SIG-M5 treated with dmso at 0.1 percent for 504 hours (cell line): ENCODE measurements at regions not wholly inside any gene's neighbourhood (a gene's known extent, or its start where the extent isn't known, plus 50 kb on each side); places are given as distances from the start of the nearest gene placed in this dataset.

ENCODE experiments used
- DNase-seq: peaks from one replicate; lab custom pipeline; 2025; ENCODE audit not compliant: unreplicated experiment; lab: John Stamatoyannopoulos, UW

DNA sequence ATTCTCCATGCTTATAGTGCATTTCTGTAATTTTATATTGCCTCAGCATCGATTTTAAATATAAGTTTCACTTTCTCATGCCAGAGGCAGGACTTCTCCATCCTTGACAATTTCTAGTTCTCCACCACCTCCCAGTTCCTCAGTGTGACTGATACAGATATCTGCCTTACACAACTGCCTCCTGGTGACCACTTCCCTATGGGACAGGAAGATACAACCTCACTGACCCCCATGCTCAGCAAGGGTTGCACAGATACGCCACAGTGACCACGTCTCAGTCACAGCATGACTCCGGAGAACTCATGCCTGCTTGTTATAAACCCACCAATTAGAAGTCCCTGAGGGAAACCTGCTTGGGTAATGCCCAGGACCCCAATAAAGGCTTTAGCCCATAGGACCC lies 284.0 kb upstream of the MC4R start:
- DNase-seq: peak; percentile 46

GRCh38 chr18:60662491-60662890 lies 289.9 kb upstream of the MC4R start:
- no peak for DNase-seq

DNA sequence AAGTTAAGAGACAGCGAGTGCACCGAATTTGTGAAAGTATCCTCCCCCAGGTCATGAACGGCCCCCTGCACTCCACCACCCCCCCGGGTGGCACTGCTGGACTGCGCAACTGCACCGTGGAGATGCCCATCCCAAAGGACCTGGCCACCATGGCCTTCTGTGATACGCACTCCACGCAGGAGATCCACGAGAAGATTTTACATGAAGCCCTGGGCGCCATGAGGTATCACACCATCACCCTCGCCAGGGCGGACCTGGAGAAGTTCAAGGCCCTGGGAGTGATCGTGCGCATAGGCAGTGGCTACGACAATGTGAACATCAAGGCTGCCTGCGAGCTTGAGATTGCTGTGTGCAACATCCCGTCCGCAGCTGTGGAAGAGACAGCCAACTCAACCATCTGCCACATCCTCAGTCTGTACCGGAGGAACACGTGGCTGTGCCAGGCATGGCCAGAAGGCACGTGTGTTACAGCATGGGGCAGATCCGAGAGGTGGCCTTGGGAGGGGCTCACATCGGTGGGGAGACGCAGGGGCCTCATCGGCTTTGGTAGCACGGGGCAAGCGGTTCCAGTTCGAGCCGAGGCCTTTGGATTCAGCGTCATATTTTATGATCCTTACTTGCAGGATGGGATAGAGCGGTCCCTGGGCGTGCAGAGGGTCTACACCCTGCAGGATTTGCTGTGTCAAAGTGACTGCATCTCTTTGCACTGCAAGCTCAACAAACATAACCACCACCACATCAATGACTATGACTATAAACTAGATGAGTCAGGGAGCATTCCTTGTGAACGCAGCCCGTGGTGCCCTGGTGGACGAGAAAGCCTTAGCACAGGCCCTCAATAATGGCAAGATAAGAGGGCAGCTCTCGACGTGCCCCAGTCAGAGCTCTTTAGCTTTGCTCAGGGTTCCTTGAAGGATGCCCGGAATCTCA lies 290.8 kb upstream of the MC4R start:
- DNase-seq: no peak

- DNase-seq: no peak
Observed at GRCh38 chr18:60664736-60665135, 292.2 kb upstream of the MC4R start.

DNA sequence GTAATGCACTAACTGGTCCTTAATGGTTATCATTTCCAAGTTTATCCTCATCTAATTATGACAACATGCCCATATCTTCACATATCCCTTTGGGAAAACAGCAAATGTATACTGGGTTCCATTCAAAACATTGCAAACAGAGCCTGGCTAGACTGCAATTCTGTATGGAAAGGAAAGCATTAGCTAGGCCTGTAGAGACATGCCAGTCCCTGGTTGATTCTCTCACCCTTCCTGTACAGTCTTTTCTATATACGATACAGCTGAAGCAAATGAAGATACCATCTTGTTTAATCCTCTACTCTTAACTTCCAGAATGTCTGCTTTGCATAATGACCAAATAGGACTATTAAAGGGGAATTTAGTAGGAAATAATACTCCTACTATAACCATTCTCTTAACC lies 294.4 kb upstream of the MC4R start:
- no peak for DNase-seq

GRCh38 chr18:60668583-60668982 lies 296.0 kb upstream of the MC4R start:
- no peak for DNase-seq

DNA sequence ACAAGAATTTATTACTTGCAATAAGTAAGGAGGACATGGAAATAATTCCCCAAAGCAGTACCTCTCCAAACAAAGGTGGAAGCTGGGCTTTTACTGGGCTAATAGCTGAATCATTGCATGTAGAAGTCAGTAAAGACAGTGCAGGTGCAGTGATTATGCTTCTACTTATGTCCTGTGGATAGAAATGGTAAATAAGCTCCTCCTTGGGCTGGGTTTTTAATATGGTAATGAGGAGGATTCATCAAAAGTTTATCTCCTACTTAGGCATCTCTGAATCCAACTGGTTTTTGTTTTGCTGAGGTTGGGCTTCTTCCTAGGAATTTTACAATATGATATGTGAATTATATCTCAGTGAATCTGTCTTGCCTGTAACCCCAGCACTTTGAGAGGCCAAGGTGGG lies 297.4 kb upstream of the MC4R start:
- no peak for DNase-seq

- DNase-seq: no peak
Observed at GRCh38 chr18:60671021-60671420, 298.4 kb upstream of the MC4R start.

GRCh38 chr18:60675126-60675525 lies 302.6 kb upstream of the MC4R start:
- DNase-seq: no peak

GRCh38 chr18:60675801-60676200 lies 303.2 kb upstream of the MC4R start:
- DNase-seq: no peak

DNA sequence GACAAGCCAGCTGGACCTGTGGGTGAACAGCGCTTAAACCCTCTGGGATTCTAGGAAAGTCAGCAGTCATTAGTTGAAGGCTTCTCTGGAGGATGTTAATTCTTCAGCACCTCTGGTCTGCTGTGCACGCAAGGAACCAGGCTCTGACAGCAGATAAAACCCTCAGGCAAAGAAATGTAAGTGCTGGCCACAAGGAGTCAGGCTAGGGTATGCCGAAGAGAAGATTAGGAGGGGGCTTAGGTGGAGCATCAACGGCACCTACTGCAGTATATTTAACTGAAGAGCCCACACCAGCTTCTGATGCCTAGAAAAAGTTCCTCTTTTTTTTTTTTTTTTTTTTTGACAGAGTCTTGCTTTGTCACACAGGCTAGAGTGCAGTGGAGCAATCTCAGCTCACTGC lies 304.2 kb upstream of the MC4R start:
- DNase-seq: no peak

DNA sequence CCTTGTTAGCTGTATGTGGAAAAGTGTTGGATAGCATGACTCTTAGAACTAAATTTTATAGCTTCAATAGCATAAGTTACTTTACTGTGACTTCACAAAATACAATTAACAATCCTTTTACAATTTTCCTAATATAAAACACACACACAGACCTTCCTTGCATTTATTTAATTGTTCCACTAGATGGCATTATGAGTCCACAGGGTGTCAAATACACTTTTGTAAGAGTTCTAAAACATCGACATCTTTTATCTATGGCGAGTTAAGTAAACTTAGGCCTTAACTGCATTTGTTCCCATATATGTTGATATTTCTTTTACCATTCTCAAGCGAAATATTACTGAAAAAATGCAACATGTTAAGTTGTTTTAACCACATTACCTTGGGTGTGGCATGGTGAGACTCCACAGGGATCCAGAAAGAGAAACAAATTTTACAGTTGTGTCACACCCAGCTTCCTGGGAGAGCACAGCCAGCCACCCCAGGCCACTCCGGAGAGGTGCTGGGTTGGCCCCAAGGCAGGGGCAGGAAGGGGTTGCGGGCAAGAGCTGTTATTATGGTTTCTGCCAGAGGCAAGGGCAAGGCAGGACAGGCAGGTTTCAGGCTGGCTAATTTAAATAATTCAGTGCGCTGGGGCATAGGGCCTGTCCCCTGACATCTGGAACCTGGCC lies 312.4 kb upstream of the MC4R start:
- DNase-seq: peak; percentile 21

GRCh38 chr18:60686142-60686541 lies 313.6 kb upstream of the MC4R start:
- DNase-seq: no peak

DNA sequence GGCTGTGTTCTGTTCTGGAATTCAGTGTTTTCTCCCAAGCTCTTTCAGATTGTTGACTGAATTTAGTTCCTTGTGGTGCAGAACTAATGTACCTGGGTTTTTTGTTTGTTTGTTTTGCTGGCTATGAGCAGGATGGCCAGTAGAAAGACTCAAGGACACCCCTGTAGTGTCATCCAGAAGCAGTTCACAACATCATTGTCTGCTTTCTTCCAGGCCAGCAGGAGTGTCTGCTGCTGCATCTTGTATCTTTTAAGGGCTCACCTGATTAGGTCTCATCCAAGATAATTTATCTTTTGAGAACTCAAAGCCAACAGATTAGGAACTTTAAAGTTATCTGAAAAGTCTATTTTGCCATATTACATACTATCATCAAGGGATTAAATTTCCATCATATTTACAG lies 318.5 kb upstream of the MC4R start:
- no peak for DNase-seq

GRCh38 chr18:60693426-60693825 lies 320.9 kb upstream of the MC4R start:
- DNase-seq: no peak

DNA sequence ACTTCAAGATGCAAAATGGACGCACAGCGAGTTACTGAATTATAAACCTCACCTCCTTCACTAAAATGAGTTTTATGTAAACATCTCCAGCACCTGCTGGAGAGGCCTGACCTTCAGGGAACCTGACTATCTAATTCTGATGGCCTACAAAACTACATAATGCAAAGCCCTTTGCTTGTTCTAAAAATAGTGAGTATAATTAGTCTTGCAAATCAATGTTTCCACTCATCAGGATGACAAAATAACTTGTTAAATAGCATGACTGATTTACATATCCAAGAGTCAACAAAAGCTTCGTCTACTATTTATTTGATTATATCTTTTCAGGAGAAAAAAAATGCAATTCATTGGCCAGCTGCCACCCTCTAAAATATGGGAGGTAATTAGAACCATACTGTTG lies 326.3 kb upstream of the MC4R start:
- no peak for DNase-seq

- DNase-seq: no peak
Observed at GRCh38 chr18:60722742-60723141, 350.2 kb upstream of the MC4R start.

- DNase-seq: no peak
Observed at GRCh38 chr18:60732143-60732542, 359.6 kb upstream of the MC4R start.

DNA sequence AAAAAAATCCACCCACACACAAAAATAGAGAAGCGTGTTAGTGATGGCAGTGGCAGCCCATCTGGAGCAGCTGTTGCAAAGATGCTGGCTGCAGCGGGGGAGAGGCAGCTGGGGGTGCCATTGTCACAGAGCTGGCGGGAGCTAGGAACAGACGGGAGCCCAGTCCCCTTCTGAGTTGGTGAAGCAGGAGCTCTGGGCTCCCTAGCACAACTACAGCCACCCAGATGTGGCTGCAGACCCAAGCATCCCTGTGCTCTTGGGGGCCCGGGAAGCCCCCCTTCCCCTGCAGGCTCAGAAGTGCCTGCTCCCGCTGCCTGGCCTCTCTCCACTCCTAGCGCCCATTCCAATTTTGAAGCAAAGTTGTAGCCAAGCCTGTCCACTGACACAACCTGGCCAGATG lies 366.6 kb upstream of the MC4R start:
- no peak for DNase-seq

- no peak for DNase-seq
Observed at GRCh38 chr18:60740313-60740712, 367.7 kb upstream of the MC4R start.

GRCh38 chr18:60746491-60746890 lies 373.9 kb upstream of the MC4R start:
- no peak for DNase-seq

GRCh38 chr18:60746919-60747318 lies 374.3 kb upstream of the MC4R start:
- no peak for DNase-seq
